GM06990 (cell line): ENCODE measurements at regions not wholly inside any gene's neighbourhood (a gene's known extent, or its start where the extent isn't known, plus 50 kb on each side); places are given as distances from the start of the nearest gene placed in this dataset.

ENCODE experiments used
- DNase-seq: peaks from one replicate; pipeline ENCODE4 v3.0.0-alpha.2; 2011; ENCODE audit not compliant: insufficient read length; ENCODE audit errors: extremely low read depth
- H3K27me3 ChIP-seq: replicated peaks from 2 replicates; pipeline ENCODE4 v1.6.0; 2011; ENCODE audit warnings: low read length; ENCODE audit not compliant: control insufficient read depth, insufficient read depth
- H3K36me3 ChIP-seq: 2 replicates; pipeline ENCODE4 v1.5.1; 2011; ENCODE audit warnings: low read length; ENCODE audit not compliant: control insufficient read depth, insufficient read depth
- H3K4me3 ChIP-seq: replicated peaks from 2 replicates; pipeline ENCODE4 v1.5.1; 2011; ENCODE audit warnings: low read depth, mild to moderate bottlenecking, control low read depth, low read length
- TF ChIP-seq, protein P1 (sequence below): IDR thresholded peaks from 2 replicates; pipeline ENCODE4 v1.5.1; 2011; ENCODE audit warnings: low read length, control low read depth, mild to moderate bottlenecking, inconsistent platforms; ENCODE audit not compliant: insufficient read depth, poor library complexity, severe bottlenecking

DNA sequence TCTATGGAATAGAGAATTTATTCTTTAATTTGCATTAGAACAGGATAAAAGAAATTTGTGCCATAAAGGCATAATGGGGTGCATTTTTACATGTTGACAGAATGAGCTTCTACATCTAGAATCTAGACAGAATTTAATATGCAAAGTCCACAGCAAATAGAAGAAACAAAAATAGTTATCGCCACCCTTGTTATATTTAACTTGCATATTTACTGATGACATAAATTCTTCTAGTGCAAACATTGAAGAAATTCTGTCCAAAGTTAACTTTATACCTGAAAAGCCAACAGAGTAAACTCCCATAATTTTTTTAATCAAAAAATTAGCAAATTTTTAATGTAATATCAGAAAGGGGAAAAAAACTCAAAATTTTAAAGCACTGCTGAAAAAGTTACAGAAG, 213.7 kb upstream of the ALCAM start:
- H3K27me3 ChIP-seq: no peaks in the 10 kb centered on the region
- no peak for DNase-seq
- TF ChIP-seq, protein P1, sequence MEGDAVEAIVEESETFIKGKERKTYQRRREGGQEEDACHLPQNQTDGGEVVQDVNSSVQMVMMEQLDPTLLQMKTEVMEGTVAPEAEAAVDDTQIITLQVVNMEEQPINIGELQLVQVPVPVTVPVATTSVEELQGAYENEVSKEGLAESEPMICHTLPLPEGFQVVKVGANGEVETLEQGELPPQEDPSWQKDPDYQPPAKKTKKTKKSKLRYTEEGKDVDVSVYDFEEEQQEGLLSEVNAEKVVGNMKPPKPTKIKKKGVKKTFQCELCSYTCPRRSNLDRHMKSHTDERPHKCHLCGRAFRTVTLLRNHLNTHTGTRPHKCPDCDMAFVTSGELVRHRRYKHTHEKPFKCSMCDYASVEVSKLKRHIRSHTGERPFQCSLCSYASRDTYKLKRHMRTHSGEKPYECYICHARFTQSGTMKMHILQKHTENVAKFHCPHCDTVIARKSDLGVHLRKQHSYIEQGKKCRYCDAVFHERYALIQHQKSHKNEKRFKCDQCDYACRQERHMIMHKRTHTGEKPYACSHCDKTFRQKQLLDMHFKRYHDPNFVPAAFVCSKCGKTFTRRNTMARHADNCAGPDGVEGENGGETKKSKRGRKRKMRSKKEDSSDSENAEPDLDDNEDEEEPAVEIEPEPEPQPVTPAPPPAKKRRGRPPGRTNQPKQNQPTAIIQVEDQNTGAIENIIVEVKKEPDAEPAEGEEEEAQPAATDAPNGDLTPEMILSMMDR: no peak
- no peaks in the 10 kb centered on the region for H3K36me3 ChIP-seq
- H3K4me3 ChIP-seq: no peak overlapping the region

DNA sequence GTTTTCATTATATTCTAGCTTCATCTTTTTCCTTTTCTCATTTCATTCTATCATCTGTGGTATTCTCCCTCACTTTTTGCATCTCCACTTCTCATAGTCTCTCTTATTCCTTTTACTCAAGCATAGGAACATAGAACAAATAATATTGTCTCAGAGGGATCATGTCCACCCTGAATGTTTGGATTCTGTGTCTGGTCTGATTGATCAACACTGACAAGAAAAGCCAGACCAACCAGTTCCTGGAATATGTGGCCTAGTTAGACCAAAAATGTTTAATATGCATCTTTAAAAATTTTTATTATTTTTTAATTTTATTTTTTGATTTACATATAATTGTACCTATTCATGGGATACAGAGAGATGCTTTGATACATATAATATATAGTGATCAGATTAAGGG, 212.0 kb upstream of the ALCAM start:
- H3K36me3 ChIP-seq: no peaks in the 10 kb centered on the region
- DNase-seq: no peak
- H3K27me3 ChIP-seq: no peaks in the 10 kb centered on the region
- TF ChIP-seq, protein P1: no peak
- no peak overlapping the region for H3K4me3 ChIP-seq

DNA sequence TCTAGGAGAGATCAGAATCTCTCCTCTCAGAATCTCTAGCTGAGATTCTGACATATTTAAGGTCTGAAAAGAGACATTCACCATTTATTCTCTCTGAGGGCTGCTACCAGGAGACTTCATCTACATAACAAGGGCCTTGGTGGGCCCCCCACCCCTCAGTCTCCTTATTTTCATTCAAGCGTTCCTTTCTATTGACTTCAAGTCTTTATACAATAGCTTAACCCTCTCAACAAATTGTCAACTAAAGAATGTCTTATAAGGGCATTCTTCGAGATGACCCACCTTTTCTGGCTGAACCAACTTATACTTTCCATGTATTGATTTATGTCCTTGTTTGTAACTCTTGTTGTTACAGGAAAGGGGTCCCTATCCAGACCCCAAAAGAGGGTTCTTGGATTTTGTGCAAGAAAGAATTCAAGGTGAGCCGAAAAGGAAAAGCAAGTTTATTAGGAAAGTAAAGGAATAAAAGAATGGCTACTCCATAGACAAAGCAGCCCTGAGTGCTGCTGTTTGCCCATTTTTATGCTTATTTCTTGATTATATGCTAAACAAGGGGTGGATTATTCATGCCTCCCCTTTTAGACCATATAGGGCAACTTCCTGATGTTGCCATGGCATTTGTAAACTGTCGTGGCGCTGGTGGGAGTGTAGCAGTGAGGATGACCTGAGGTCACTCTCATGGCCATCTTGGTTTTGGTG, 209.5 kb upstream of the ALCAM start:
- Histone ChIP-seq H3K4me3 (no peak overlapping the region), H3K36me3 (no peaks in the 10 kb centered on the region), H3K27me3 (no peaks in the 10 kb centered on the region)
- DNase-seq: no peak
- TF ChIP-seq, protein P1: no peak

DNA sequence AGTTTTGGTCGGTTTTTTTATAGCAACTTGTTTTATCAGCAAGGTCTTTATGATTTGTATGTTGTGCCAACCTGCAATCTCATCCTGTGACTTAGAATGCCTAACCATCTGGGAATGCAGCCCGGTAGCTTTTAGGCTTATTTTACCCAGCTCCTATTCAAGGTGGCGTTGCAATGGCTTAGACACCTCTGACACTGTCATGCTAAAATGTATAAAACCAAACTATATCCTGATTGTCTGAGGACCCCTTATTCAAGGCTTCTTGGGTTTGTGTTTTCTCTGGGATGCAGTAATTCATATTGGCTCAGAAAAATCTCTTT, 209.0 kb upstream of the ALCAM start:
- H3K27me3 ChIP-seq: no peaks in the 10 kb centered on the region
- no peaks in the 10 kb centered on the region for H3K36me3 ChIP-seq
- DNase-seq: no peak
- no peak overlapping the region for H3K4me3 ChIP-seq
- TF ChIP-seq, protein P1: no peak

DNA sequence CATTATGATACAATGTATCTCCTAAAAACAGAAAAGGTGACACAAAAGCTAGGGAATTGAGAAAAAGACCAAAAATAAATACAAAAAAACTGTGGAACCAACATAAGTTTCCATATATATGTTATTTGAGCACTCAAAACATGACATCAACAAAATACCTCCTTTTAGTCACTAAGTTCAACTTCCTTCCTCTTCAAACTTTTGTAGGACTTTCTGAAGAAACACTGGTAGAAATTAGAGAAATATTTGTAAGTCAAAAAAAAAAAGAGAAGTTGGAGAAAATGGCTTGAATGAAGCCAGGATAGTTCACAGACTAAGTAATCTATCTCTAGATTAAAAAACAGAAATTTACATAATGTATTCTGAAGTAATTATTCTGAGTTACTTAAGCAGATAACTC, 208.4 kb upstream of the ALCAM start:
- H3K36me3 ChIP-seq: no peaks in the 10 kb centered on the region
- DNase-seq: no peak
- H3K27me3 ChIP-seq: no peaks in the 10 kb centered on the region
- H3K4me3 ChIP-seq: no peak overlapping the region
- TF ChIP-seq, protein P1: no peak

DNA sequence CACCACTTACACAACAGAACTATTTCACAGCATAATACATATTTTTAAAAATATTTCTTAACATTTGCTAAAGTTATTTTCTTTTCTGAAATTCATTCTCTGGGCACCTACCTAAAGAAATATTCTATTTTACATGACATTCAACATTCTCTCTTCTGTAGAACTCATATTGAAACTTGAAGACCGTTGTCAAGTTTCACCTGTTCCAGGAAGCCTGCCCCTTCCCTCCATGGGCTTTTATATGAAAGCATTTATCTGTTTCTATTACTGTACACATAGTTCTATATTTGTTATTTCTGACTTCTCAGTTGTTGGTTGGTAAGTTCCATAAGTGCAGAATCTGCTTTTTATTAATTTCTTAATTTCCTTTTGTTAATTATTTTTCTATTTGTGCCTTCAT, 204.3 kb upstream of the ALCAM start:
- DNase-seq: no peak
- TF ChIP-seq, protein P1: no peak
- H3K27me3 ChIP-seq: no peaks in the 10 kb centered on the region
- no peaks in the 10 kb centered on the region for H3K36me3 ChIP-seq
- no peak overlapping the region for H3K4me3 ChIP-seq
